Astrocyte (in vitro differentiated cells and primary cell): ENCODE measurements at regions not wholly inside any gene's neighbourhood (a gene's known extent, or its start where the extent isn't known, plus 50 kb on each side); places are given as distances from the start of the nearest gene placed in this dataset.

Experiments
- CTCF ChIP-seq: IDR thresholded peaks from 2 replicates; pipeline ENCODE4 v1.5.1; 2011; ENCODE audit warnings: low read depth, mild to moderate bottlenecking, inconsistent platforms, low read length, moderate library complexity; ENCODE audit not compliant: insufficient read depth
- EZH2 ChIP-seq: IDR thresholded peaks from 2 replicates; pipeline ENCODE4 v1.6.1; 2012; ENCODE audit warnings: mild to moderate bottlenecking, low read length, inconsistent platforms; ENCODE audit not compliant: insufficient read depth

GRCh38 chr2:176845718-176846117 is 366.9 kb upstream of the HNRNPA3 start:
- TF ChIP-seq CTCF (no peak), EZH2 (no peak)
